HUES64 (cell line): ENCODE measurements at regions not wholly inside any gene's neighbourhood (a gene's known extent, or its start where the extent isn't known, plus 50 kb on each side); places are given as distances from the start of the nearest gene placed in this dataset.
"Not testable (repeated sequence)": the region's sequence is repeated elsewhere in the genome, so short reads cannot be mapped to it uniquely, and the experiment has no call there.

ENCODE experiments used
- H3K27ac ChIP-seq: 2 replicates; pipeline ENCODE4 v1.7.0; 2013; ENCODE audit warnings: low read depth, low read length, inconsistent platforms
- H3K27me3 ChIP-seq: 2 replicates; pipeline ENCODE4 v1.6.1; 2013; ENCODE audit warnings: mild to moderate bottlenecking, low read length; ENCODE audit not compliant: insufficient read depth
- H3K36me3 ChIP-seq: 2 replicates; pipeline ENCODE4 v1.6.1; 2013; ENCODE audit warnings: mild to moderate bottlenecking, low read length; ENCODE audit not compliant: insufficient read depth
- H3K4me1 ChIP-seq: 2 replicates; pipeline ENCODE4 v1.6.1; 2013; ENCODE audit warnings: mild to moderate bottlenecking, low read length, moderate library complexity; ENCODE audit not compliant: insufficient read depth
- H3K4me3 ChIP-seq: 2 replicates; pipeline ENCODE4 v1.5.1; 2013; ENCODE audit warnings: mild to moderate bottlenecking, low read length, moderate library complexity
- H3K9ac ChIP-seq: 2 replicates; pipeline ENCODE4 v1.6.1; 2013; ENCODE audit warnings: mild to moderate bottlenecking, low read depth, low read length
- H3K9me3 ChIP-seq: 2 replicates; pipeline ENCODE4 v1.6.1; 2013; ENCODE audit warnings: low read depth, low read length; ENCODE audit not compliant: insufficient read depth
- WGBS: fragments of 150-250, 120-280 bp; methylation state at CpG from one replicate; pipeline ENCODE4 v1.1.7; 2013; ENCODE audit warnings: missing lambda C conversion rate; 5-methylcytosine and 5-hydroxymethylcytosine counted together

DNA sequence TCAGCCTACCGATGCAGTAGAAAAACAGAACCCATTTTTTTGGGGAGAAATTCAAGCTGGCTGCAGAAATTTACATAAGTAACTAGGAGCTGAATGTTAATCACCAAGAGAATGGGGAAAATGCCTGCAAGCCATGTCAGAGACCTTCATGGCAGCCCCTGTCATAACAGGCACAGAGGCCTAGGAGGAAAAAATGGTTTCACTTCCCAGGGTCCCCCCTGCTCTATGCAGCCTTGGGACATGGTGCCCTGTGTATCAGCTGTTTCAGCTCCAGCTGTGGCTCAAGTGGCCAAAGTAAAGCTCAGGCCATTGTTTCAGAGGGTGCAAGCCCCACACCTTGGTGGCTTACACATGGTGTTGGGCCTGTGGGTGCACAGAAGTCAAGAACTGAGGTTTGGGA, 842.5 kb downstream of the FLRT2 start:
- H3K27ac ChIP-seq, result no peak overlapping the region
- no peaks in the 10 kb centered on the region for H3K36me3 ChIP-seq
- H3K9me3 ChIP-seq, result peaks cover 20% of the 10 kb centered on the region
- no peaks in the 10 kb centered on the region for H3K4me1 ChIP-seq
- no peak overlapping the region for H3K9ac ChIP-seq
- H3K27me3 ChIP-seq, result no peaks in the 10 kb centered on the region
- no peak overlapping the region for H3K4me3 ChIP-seq
- 95% methylated on average over 1 of the region's 1 CpG for WGBS

DNA sequence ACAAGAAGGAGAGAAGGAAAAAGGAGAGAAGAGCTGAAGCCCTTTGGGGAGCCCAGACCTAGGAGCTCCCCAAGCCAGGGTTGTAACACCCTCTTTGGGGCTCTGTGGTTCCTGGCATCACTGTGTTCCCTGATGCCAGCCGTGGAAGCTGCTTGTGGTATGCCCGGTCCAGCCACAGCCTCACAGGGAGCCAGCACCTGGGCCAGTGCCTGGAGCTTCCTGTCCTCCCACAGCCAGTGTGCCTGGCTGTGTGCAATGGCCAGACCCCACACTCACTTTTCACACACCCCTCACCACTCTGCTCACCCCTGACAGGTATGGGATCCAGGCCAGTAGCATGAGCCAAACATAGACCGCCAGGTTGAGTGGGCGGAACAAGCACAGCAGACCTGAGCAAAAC, 834.7 kb downstream of the FLRT2 start:
- H3K36me3 ChIP-seq, result no peaks in the 10 kb centered on the region
- no peak overlapping the region for H3K4me3 ChIP-seq
- H3K27me3 ChIP-seq, result no peaks in the 10 kb centered on the region
- H3K27ac ChIP-seq, result no peak overlapping the region
- H3K9me3 ChIP-seq, result no peaks in the 10 kb centered on the region
- WGBS, result 98% methylated on average over 4 of the region's 4 CpGs
- no peak overlapping the region for H3K9ac ChIP-seq
- no peaks in the 10 kb centered on the region for H3K4me1 ChIP-seq

DNA sequence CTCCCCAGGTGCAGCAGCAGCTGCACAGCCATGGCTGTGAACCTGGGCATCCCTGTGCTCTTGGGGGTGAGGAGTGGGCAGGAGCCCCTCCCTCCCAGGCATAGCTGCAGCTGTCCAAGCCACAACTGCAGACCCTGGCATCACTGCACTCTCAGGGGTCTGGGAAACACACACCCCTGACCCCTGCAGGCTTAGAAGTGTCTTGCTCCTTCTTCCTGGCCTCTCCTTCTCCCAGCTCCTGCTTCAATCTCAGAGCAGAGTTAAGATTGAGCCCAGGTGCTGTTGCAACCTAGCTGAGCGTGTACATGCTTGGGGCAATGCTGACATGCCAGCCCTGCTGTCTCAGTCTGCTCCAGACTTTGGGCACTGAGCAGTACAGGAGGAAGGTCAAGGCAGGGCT, 833.6 kb downstream of the FLRT2 start:
- no peaks in the 10 kb centered on the region for H3K4me1 ChIP-seq
- no peak overlapping the region for H3K27ac ChIP-seq
- 95% methylated on average over 1 of the region's 1 CpG for WGBS
- no peak overlapping the region for H3K9ac ChIP-seq
- no peaks in the 10 kb centered on the region for H3K36me3 ChIP-seq
- no peak overlapping the region for H3K4me3 ChIP-seq
- no peaks in the 10 kb centered on the region for H3K27me3 ChIP-seq
- no peaks in the 10 kb centered on the region for H3K9me3 ChIP-seq

DNA sequence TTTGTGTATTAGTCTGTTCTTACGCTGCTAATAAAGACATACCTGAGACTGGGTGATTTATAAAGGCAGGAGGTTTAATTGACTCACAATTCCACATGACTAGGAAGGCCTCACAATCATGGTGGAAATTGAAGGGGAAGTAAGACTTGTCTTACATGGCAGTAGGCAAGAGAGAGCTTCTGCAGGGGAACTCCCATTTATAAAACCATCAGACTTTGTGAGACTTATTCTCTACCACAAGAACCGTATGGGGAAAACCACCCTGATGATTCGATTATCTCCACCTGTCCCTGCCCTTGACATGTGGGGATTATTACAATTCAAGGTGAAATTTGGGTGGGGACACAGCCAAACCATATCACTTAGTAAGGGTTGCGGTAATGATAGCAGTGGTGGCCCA, 833.1 kb downstream of the FLRT2 start:
- Histone ChIP-seq H3K27me3 (no peaks in the 10 kb centered on the region), H3K36me3 (no peaks in the 10 kb centered on the region), H3K27ac (no peak overlapping the region), H3K4me1 (no peaks in the 10 kb centered on the region), H3K9ac (no peak overlapping the region), H3K4me3 (no peak overlapping the region), H3K9me3 (no peaks in the 10 kb centered on the region)
- 96% methylated on average over 4 of the region's 4 CpGs for WGBS

DNA sequence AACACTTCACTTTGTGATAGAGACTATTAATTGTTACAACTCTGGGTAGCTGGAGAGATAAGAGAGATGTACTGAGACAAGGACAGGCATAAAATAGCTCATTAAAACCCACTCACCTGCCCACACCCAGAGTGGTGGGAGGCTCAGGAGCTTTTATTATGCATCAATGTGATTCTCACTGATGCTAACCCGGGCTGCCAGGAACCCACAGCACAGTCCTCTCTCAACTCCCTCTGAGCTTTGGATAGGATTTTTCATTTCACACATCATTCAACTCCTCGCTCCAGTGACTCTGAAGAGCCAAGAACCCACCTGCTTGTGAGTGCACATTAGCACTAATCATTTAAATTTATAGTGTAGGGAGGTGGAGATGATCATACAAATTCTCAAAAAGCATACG, 827.9 kb downstream of the FLRT2 start:
- H3K27me3 ChIP-seq, result no peaks in the 10 kb centered on the region
- no peak overlapping the region for H3K27ac ChIP-seq
- no peaks in the 10 kb centered on the region for H3K36me3 ChIP-seq
- no peaks in the 10 kb centered on the region for H3K4me1 ChIP-seq
- H3K9ac ChIP-seq, result no peak overlapping the region
- no peak overlapping the region for H3K4me3 ChIP-seq
- H3K9me3 ChIP-seq, result no peaks in the 10 kb centered on the region
- 60% methylated on average over 3 of the region's 3 CpGs for WGBS

DNA sequence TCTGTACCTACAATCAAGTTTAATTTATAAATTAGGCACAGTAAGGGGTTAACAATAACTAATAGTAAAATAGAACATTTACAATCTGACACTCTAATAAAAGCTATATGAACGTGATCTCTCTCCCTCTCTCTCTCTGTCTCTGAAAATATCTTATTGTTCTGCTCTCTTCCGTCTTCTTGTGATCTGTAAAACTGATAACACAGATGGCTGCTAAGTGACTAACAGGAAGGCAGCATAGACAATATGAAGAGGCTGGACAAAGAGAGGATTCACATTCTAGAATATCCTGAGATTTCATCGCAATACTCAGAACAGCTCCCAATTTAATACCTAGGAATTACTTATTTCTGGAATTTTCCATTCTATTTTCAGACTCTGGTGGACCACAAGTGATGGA, 827.2 kb downstream of the FLRT2 start:
- Histone ChIP-seq H3K4me3 (no peak overlapping the region), H3K4me1 (no peaks in the 10 kb centered on the region), H3K27me3 (no peaks in the 10 kb centered on the region), H3K9me3 (no peaks in the 10 kb centered on the region), H3K27ac (no peak overlapping the region), H3K9ac (no peak overlapping the region), H3K36me3 (no peaks in the 10 kb centered on the region)
- 87% methylated on average over 3 of the region's 3 CpGs for WGBS

DNA sequence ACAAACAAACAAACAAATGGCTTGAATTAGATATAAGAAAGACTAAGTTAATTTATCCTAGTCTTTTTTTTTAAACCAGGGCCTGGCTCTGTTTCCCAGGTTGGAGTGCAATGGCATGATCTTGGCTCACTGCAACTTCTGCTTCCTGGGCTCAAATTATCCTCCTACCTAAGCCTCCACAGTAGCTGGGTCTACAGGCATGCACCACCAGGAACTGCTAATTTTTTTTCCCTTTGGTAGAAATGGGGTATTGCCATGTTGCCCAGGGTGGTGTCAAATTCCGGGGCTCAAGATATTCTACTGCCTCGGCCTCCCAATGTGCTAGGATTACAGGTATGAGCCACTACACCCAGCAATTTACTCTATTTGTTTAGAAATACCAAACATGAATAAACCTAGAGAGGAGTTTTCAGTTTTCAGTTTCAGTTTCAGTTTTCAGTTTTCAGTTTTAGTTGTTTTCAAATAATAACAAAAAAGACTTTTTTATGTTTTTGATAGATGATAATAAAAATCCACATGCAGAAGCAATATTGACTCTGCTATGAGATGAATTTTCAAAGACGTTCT, 817.0 kb downstream of the FLRT2 start:
- WGBS, result 96% methylated on average over 3 of the region's 3 CpGs
- Histone ChIP-seq H3K9ac (no peak overlapping the region), H3K9me3 (no peaks in the 10 kb centered on the region), H3K27ac (no peak overlapping the region), H3K4me1 (no peaks in the 10 kb centered on the region), H3K4me3 (no peak overlapping the region), H3K27me3 (no peaks in the 10 kb centered on the region), H3K36me3 (no peaks in the 10 kb centered on the region)

DNA sequence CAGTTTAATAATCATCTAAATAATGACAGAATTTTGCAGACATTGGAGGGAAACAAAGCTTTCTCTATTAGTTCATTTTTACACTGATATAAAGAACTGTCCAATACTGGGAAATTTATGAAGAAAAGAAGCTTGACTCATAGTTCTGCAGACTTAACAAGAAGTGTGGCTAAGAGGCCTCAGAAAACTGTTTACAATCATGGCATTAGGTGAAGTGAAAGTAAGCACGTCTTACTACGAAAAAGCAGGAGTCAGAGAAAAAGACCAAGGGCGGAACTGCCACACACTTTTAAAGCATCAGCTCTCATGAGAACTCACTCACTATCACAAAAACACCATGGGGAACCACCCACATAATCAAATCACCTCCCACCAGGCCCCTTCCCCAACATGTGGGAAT, 804.4 kb downstream of the FLRT2 start:
- Histone ChIP-seq H3K4me3 (no peak overlapping the region), H3K36me3 (no peaks in the 10 kb centered on the region), H3K27ac (no peak overlapping the region), H3K4me1 (no peaks in the 10 kb centered on the region), H3K9ac (no peak overlapping the region), H3K27me3 (no peaks in the 10 kb centered on the region), H3K9me3 (no peaks in the 10 kb centered on the region)
- WGBS, result 95% methylated on average over 3 of the region's 3 CpGs

DNA sequence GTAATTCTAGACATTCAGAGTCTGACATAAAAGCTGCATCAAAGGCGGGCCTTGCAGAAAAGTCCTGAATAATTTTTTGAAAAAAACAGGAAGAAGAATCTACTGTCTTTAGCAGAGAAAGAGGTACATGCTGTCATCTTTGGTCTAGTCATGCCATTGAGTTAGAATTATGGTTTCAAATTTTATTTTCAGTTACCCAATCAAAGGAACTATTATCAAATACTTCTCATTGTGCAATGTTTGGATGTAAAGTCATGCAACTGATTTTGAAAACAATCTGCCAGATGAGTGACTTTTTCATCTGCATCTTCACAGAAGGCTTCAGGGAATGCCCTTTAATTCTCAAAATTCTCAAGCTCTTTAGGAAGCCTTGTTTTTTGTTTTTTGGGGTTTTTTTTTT, 803.5 kb downstream of the FLRT2 start:
- Histone ChIP-seq H3K4me3 (no peak overlapping the region), H3K4me1 (no peaks in the 10 kb centered on the region), H3K9ac (no peak overlapping the region), H3K9me3 (no peaks in the 10 kb centered on the region), H3K36me3 (no peaks in the 10 kb centered on the region), H3K27ac (no peak overlapping the region), H3K27me3 (no peaks in the 10 kb centered on the region)
- 94% methylated on average over 1 of the region's 1 CpG for WGBS

DNA sequence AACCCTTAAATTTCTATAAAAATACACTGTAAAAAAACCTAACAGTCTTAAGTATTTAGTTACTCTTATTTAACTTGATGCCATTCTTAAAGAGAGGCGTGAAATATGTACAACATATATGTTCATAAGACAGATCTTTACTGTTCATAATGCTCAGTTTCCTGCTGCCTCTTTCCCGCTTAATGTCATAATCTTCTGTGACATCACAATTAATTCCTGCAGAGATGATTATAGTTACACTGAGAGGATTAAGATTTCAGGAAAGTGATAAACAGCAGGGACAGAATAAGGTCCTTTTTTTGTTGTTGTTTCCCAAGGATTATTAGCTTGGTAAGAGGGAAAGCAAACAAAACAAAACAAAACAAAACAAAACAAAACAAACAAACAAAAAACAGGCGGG, 801.4 kb downstream of the FLRT2 start:
- Histone ChIP-seq H3K4me1 (no peaks in the 10 kb centered on the region), H3K4me3 (no peak overlapping the region), H3K9me3 (no peaks in the 10 kb centered on the region), H3K36me3 (no peaks in the 10 kb centered on the region), H3K27ac (no peak overlapping the region), H3K27me3 (no peaks in the 10 kb centered on the region), H3K9ac (no peak overlapping the region)
- WGBS, result 90% methylated on average over 2 of the region's 3 CpGs

DNA sequence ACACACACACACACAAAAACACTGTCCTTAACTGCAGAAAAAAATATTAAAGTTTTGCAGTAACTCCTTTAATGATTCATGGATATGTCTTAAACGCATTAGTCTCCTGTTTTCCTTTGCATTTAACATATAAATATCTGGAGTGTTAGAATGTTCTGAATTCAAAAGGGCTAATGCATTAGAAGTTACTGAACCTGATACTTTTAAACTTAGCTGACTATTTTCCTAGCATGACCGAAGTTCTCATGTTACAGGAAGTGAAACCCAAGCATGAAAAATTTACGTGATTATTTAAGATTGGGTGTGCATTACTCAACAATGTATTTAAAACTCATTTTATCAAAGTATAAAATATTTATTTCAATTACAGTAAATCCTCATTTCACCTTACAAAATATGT, 791.2 kb downstream of the FLRT2 start:
- 100% methylated on average over 1 of the region's 3 CpGs for WGBS
- no peaks in the 10 kb centered on the region for H3K9me3 ChIP-seq
- H3K27me3 ChIP-seq, result no peaks in the 10 kb centered on the region
- no peak overlapping the region for H3K27ac ChIP-seq
- no peak overlapping the region for H3K4me3 ChIP-seq
- H3K36me3 ChIP-seq, result no peaks in the 10 kb centered on the region
- H3K4me1 ChIP-seq, result no peaks in the 10 kb centered on the region
- H3K9ac ChIP-seq, result no peak overlapping the region

DNA sequence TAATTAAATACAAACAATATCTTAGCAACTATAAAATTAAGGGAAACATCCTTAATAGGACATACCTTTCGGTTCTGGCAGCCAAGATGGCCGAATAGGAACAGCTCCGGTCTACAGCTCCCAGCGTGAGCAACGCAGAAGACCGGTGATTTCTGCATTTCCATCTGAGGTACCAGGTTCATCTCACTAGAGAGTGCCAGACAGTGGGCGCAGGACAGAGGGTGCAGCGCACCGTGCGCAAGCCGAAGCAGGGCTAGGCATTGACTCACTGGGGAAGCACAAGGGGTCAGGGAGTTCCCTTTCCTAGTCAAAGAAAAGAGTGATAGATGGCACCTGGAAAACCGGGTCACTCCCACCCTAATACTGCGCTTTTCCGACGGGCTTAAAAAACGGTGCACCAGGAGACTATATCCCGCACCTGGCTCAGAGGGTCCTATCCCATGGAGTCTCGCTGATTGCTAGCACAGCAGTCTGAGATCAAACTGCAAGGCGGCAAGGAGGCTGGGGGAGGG, 782.3 kb downstream of the FLRT2 start:
- not testable (repeated sequence) for H3K27me3 ChIP-seq, H3K4me1 ChIP-seq, H3K4me3 ChIP-seq, H3K9me3 ChIP-seq, H3K9ac ChIP-seq, H3K27ac ChIP-seq, H3K36me3 ChIP-seq
- WGBS, result 90% methylated on average over 19 of the region's 19 CpGs
